ENCODE measurements at regions not wholly inside any gene's neighbourhood (a gene's known extent, or its start where the extent isn't known, plus 50 kb on each side); places are given as distances from the start of the nearest gene placed in this dataset.
A peak's percentile ranks its signal among the peaks of the same experiment; 100 is the strongest.

GRCh38 chr10:130403153-130404075, 267.2 kb downstream of the GLRX3 start:
- TF ChIP-seq GATA3 (IDR thresholded peaks at IDR 0.05; ENCODE audit: low read depth, low read length) (no peak; the same call in 1 of the 2 replicates), GATA2 (IDR thresholded peaks at IDR 0.05; ENCODE audit: low read depth, low read length) (peak; percentile 50; the same call in 1 of the 2 replicates)

GRCh38 chr10:130404476-130405055, 268.4 kb downstream of the GLRX3 start:
- TF ChIP-seq GATA2 (IDR thresholded peaks at IDR 0.05; ENCODE audit: low read depth, low read length) (no peak), GATA3 (IDR thresholded peaks at IDR 0.05; ENCODE audit: low read depth, low read length) (no peak)

GRCh38 chr10:130407052-130407451, 270.9 kb downstream of the GLRX3 start:
- no peak for TF ChIP-seq GATA2 (IDR thresholded peaks at IDR 0.05; ENCODE audit: low read depth, low read length)
- TF ChIP-seq GATA3 (IDR thresholded peaks at IDR 0.05; ENCODE audit: low read depth, low read length): no peak

GRCh38 chr10:130409331-130409730, 273.1 kb downstream of the GLRX3 start:
- TF ChIP-seq GATA2 (IDR thresholded peaks at IDR 0.05; ENCODE audit: low read depth, low read length) (no peak), GATA3 (IDR thresholded peaks at IDR 0.05; ENCODE audit: low read depth, low read length) (no peak)

- TF ChIP-seq GATA3 (IDR thresholded peaks at IDR 0.05; ENCODE audit: low read depth, low read length) (no peak), GATA2 (IDR thresholded peaks at IDR 0.05; ENCODE audit: low read depth, low read length) (no peak)
Measured at GRCh38 chr10:130409931-130410330, 273.7 kb downstream of the GLRX3 start.

- TF ChIP-seq GATA2 (IDR thresholded peaks at IDR 0.05; ENCODE audit: low read depth, low read length) (no peak), GATA3 (IDR thresholded peaks at IDR 0.05; ENCODE audit: low read depth, low read length) (no peak)
Measured at GRCh38 chr10:130411496-130412085, 275.4 kb downstream of the GLRX3 start.

GRCh38 chr10:130412317-130412716, 276.1 kb downstream of the GLRX3 start:
- TF ChIP-seq GATA2 (IDR thresholded peaks at IDR 0.05; ENCODE audit: low read depth, low read length): no peak
- TF ChIP-seq GATA3 (IDR thresholded peaks at IDR 0.05; ENCODE audit: low read depth, low read length): no peak

GRCh38 chr10:130416334-130417150, 280.4 kb downstream of the GLRX3 start:
- TF ChIP-seq GATA2 (IDR thresholded peaks at IDR 0.05; ENCODE audit: low read depth, low read length) (no peak), GATA3 (IDR thresholded peaks at IDR 0.05; ENCODE audit: low read depth, low read length) (no peak)

GRCh38 chr10:130418731-130419130, 282.5 kb downstream of the GLRX3 start:
- TF ChIP-seq GATA3 (IDR thresholded peaks at IDR 0.05; ENCODE audit: low read depth, low read length) (no peak), GATA2 (IDR thresholded peaks at IDR 0.05; ENCODE audit: low read depth, low read length) (no peak)

GRCh38 chr10:130421909-130422308, 285.7 kb downstream of the GLRX3 start:
- TF ChIP-seq GATA3 (IDR thresholded peaks at IDR 0.05; ENCODE audit: low read depth, low read length) (no peak), GATA2 (IDR thresholded peaks at IDR 0.05; ENCODE audit: low read depth, low read length) (no peak)

GRCh38 chr10:130422366-130423324, 286.5 kb downstream of the GLRX3 start:
- no peak for TF ChIP-seq GATA2 (IDR thresholded peaks at IDR 0.05; ENCODE audit: low read depth, low read length)
- no peak for TF ChIP-seq GATA3 (IDR thresholded peaks at IDR 0.05; ENCODE audit: low read depth, low read length)

GRCh38 chr10:130423455-130424305, 287.5 kb downstream of the GLRX3 start:
- no peak for TF ChIP-seq GATA3 (IDR thresholded peaks at IDR 0.05; ENCODE audit: low read depth, low read length)
- TF ChIP-seq GATA2 (IDR thresholded peaks at IDR 0.05; ENCODE audit: low read depth, low read length): no peak

All from SH-SY5Y (cell line).